Posterior cingulate gyrus (tissue), 11 donors: ENCODE measurements at regions not wholly inside any gene's neighbourhood (a gene's known extent, or its start where the extent isn't known, plus 50 kb on each side); places are given as distances from the start of the nearest gene placed in this dataset.
"Not testable (repeated sequence)": the region's sequence is repeated elsewhere in the genome, so short reads cannot be mapped to it uniquely, and the experiment has no call there.

Experiments
- DNase-seq, 10 donors: peaks; one replicate each; pipeline versions ENCODE4 v3.0.0 to v3.0.0-alpha.2; 2020 to 2021; ENCODE audit warnings: mixed read lengths in 3 of 10
- intact Hi-C: fragments of 100-400 bp; cut with DNase I; formaldehyde crosslinking; loops from one replicate; pipeline ENCODE4 v1.15.1; 2023

DNA sequence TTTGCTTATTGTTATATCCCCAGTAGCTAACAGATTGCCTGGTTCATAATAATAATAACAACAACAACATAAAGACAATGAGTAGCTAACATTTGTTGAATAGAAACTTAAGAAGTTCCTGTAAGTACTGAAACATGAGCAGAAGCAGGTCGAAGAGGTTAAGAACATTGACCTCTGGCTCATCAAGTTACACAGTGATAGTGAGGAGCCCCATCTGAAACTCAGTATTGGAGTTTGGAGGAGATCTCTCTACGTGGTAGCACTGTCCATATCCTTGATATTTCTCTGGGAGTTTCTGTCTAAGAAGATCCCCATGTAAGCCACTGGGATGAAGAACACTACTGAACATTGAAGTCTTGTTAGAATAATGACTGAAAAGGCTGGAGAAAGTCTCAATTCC lies 600.4 kb downstream of the RFPL4B start:
- DNase-seq, result no peak
- intact Hi-C loops, result no loop called here

DNA sequence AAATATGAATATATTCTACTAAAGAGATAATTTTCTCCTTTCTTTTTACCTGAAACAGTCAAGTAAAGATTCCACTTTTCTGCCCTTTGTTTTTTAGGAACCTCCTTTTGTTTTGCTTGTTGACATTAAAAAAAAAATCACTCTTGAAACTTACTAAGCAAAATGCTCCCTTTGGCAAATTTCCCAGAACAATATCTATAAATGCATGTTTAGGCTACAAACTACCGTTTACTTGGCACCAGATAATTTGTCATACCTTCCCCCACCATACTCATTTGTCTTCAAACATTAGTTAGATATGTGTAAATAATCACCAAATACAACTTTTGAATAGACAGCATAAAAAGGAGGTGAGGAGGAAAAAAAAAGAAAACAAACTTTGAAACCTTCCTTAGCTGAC lies 604.7 kb downstream of the RFPL4B start:
- intact Hi-C loops, result no loop called here
- DNase-seq, result no peak

DNA sequence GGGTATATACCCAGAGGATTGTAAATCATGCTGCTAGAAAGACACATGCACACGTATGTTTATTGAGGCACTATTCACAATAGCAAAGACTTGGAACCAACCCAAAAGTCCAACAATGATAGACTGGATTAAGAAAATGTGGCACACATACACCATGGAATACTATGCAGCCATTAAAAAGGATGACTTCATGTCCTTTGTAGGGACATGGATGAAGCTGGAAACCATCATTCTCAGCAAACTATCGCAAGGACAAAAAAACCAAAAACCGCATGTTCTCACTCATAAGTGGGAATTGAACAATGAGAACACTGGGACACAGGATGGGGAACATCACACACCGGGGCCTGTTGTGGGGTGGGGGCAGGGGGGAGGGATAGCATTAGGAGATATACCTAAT lies 608.6 kb downstream of the RFPL4B start:
- DNase-seq, intact Hi-C loops: not testable (repeated sequence)

DNA sequence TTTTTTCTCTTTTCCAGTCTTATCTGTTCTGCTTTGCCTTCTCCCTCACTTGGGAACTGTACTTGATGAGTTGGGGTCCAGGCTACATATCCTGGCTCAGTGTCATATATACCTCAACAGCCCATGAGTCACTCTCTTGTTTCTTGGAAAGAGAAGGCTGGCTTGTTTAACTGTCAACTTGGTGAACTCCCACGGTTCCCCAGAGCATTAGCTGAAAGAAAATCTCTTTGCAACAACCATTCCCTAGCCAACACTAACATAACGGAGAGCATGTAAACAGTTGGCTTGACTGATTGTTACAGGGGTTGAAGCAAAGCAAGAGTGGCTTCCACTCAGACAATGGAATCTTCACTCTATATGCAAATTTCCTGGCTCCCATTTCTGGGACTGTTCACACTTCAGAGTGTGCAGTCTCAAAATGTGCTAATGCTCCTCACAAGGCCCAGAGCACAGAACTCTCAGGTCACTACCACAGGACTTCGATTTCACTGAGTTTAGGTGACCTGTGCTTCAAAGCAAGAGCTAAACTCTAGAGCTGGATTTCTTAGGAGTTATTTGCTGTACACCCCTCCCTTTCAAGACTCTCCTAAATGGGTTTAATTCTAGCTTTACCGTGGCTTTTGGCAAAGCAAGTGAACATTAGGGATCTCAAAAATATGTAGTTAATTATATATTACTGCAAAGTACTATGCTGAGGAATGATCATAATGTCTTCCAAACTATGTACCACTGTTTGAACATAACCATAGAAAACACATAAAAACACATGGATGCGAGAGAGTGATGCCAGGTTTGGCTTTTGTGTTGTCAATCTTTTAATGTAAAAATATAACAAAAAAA lies 609.8 kb downstream of the RFPL4B start:
- intact Hi-C loops, result no loop called here
- DNase-seq, result no peak

DNA sequence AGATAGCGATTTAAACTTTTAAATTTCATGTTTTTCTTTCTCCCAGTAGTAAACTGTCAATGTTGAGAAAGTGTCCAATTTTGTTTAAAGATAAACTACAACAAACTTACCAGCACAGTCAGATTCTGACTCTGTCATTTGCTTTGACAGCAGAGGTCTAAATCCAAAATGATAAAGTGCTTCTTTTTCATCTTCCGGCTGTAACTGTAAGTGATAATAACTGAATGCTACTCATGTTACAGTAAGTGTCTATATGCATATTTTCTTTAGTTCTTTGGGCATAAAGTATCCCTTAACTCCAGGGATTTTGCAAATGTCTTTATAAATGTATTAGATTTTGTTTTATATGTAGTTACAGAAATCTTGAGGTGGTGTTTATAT lies 610.4 kb downstream of the RFPL4B start:
- DNase-seq, result no peak
- intact Hi-C loops, result no loop called here

DNA sequence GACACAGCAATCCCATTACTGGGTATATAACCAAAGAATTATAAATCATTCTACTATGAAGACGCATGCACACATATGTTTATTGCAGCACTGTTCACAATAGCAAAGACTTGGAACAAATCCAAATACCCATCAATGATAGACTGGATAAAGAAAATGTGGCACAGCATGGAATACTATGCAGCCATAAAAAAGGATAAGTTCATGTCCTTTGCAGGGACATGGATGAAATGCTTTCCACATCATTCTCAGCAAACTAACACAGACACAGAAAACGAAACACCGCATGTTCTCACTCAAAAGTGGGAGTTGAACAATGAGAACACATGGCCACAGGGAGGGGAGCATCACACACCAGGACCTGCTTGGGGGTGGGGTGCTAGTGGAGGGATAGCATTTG lies 613.0 kb downstream of the RFPL4B start:
- DNase-seq, intact Hi-C loops: not testable (repeated sequence)

DNA sequence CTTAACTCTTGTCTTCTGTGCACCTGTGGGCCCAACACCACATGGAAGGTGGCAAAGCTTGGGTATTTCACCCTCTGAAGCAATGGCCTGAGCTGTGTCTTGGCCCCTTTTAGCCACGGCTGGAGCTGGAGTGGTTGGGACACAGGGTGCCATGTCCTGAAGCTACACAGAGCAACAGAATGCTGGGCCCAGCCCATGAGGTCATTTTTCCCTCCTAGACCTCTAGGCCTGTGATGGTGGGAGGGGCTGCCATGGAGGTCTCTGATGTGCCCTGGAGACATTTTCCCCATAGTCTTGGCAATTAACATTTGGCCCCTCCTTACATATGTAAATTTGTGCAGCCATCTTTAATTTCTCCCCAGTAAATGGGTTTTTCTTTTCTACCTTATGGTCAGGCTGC lies 620.8 kb downstream of the RFPL4B start:
- intact Hi-C loops, result no loop called here

DNA sequence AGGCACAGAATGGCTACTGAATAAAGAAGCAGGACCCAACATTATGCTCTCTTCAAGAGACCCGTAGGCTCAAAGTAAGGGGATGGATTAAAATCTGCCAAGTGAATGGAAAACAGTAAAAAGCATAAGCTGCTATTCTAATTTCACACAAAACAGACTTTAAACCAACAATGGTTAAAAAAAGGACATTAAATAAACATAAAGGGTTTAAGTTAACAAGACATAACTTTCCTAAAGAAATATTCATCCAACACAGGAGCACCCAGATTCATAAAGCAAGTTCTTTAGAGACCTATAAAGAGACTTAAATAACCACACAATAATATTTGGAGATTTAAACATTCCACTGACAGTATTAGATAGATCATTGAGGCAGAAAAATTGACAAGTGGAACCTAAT lies 624.5 kb downstream of the RFPL4B start:
- intact Hi-C loops, result no loop called here
- no peak for DNase-seq

More for the DNA sequence above, 620.8 kb downstream of the RFPL4B start:
- peak in 1 of 10 donors; percentile 65 for DNase-seq

DNA sequence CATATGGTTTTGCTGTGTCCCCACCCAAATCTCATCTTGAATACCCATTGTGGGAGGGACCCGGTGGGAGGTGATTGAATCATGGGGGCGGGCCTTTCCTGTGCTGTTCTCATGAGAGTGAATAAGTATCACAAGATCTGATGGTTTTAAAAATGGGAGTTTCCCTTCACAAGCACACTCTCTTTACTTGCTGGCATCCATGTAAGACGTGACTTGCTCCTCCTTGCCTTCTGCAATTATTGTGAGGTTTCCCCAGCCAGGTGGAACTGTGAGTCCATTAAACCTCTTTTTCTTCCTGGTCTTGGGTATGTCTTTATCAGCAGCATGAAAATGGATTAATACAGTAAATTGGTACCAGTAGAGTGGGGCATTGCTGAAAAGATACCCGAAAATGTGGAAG lies 627.8 kb downstream of the RFPL4B start:
- DNase-seq, intact Hi-C loops: not testable (repeated sequence)

DNA sequence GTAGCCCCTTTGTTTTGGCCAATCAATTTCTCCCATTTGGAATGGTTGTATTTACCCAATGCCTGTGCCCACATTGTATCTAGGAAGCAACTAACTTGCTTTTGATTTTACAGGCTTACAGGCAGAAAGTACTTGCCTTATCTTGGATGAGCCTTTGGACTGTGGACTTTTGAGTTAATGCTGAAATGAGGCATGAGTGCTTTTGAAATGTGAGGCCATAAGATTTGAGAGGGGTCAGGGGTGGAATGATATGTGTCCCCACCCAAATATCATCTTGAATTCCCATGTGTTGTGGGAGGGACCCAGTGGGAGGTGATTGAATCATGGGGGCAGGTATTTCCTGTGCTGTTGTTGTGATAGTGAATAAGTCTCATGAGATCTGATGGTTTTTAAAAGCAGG lies 629.4 kb downstream of the RFPL4B start:
- DNase-seq, intact Hi-C loops: not testable (repeated sequence)

DNA sequence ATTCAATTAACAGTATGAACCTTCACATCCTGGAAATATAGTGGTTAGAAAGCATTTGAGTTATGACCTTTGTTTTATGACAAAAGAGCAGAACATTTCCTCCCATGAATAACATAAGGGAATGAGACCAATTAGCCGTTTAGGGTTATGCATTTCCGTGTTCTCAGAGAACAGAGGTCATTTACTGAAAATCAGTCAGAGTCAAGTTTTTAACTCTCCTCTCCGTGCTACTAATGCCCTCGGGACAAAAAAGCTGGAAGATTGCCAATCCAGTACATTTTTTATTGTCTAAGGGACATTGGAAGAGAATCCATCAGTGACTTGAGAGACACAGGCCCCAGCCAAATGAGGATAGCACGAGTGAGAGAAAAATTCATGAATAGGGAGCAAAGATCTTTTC lies 632.7 kb downstream of the RFPL4B start:
- no peak for DNase-seq
- intact Hi-C loops, result no loop called here

DNA sequence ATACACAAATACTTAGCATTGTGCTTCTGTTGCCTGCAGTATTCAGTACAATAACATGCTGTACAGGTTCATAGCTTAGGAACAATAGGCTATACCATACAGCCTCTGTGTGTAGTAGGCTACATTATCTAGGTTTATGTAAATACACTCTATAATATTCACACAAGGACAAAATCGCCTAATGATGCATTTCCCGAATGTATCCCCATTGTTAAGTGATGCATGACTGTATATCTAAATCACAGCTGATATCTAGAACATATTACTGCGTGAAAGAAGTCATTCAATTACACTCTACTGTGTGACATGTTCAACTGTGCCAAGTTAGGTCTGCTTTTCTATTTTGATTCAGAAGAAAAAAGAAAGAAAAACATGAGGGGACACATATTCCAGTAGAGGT lies 633.5 kb downstream of the RFPL4B start:
- intact Hi-C loops, result no loop called here

DNA sequence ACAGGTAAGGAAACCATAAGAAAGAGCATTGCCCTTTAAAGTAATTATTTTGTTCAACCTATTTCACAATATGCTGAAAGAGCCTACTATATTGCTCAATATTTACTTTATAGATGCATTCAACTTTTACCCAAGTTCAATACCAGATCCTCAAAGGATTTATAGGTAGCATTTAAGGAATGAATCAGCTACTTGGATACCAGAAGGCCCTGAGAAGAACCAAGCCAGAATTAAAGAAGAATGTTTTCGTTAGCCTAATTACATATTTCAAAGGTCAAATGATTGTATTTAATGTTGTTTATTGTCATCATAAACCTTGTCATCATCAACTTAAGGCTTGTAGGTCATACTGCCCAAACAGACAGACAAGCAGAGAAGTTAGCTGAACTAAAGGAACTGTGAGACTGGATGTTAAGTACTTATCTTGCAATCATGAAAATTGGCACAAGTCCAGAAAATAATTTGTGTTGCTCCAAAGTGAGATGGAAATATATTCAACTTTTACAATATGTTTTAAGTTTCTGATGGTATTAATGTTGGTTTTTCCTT lies 636.7 kb downstream of the RFPL4B start:
- intact Hi-C loops, result no loop called here
- no peak for DNase-seq

More for the DNA sequence above, 633.5 kb downstream of the RFPL4B start:
- DNase-seq, result no peak

DNA sequence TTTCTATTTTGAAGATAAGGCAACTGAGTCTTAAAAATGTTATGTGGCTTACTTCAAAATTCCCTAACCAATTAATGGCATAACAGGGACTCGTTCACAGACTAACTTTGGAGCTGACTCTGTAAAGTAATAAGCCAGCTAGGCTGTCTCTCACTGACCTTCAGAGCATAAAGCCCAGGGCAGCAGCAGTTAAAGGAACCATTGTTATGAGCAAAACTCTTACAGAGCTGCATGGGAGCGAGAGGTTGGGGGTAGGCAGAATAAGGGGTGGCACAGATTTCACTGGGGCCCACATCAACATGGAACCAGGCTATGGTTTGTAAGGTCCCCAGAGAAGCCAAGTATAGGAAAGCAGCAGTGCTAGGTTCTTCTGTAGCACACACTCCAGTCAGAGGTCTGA lies 637.8 kb downstream of the RFPL4B start:
- intact Hi-C loops, result no loop called here

DNA sequence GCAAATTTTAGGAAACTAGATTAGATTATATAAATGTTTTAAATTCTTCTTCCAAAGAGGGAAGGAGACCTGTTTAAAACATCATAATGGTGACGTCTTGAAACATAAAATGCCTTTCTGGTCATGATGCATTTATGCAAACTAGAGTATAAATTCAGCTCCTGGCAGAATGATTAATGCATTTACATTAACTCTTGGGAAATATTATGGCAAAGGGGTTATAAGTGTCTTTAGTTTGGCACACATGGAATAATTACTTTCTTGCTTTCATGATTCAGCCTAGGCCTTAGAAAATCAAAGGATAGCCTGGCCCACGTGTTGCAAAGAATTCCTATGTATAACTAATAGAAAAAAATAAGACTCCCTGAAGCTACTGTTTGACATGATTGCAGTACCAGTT lies 639.2 kb downstream of the RFPL4B start:
- intact Hi-C loops, result no loop called here
- DNase-seq, result no peak

More for the DNA sequence above, 637.8 kb downstream of the RFPL4B start:
- no peak for DNase-seq

DNA sequence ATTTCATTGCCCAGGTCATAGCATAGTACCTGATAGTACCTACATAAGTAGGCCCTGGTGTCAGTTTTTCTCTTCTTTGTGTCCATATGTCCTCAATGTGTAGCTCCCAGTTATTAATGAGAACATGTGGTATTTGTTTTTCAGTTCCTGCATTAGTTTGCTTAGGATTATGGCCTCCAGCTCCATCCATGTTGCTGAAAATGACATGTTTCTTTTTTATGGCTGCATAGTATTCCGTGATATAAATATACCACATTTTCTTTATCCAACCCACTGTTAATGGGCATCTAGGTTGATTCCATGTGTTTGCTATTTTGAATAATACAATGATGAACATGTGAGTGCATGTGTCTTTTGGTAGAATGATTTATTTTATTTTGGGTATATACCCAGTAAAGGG lies 641.6 kb downstream of the RFPL4B start:
- no peak for DNase-seq
- intact Hi-C loops, result no loop called here

DNA sequence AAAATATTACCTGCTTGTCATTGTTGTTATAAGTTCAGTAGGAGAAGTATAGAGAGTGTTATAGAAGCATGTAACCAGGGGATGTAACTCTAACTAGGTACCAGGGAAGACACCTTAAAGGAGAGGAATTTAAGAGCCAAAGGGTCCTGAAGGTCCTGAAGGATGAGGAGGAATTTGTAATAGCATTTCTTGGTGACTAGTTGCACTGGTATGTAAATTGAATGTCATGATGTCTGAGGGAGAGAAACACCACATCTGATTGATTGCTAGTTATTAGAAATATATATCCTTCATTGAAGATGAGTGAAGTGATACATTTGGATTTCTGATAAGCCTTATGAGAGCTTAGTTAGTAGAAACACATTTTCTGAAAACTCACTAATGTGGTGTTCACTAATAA lies 643.8 kb downstream of the RFPL4B start:
- no peak for DNase-seq
- intact Hi-C loops, result no loop called here

DNA sequence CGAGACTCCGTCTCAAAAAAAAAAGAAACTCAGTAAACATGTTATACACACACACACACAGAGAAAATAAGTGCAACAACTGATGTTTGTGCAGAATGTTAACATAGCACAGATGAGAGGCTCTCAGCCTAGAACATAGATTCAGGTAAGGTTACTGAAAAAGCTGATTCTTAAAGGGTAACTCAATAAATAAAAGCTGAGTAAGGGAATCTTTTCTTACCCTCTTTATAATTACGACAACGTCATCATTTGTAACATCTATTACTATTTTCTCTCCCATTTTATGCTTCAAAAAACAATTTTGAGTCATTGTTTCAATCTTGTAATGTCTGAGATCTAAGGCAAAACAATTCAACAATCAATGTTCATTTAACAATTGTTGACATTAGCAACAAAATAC lies 644.8 kb downstream of the RFPL4B start:
- intact Hi-C loops, result no loop called here
- DNase-seq, result no peak

DNA sequence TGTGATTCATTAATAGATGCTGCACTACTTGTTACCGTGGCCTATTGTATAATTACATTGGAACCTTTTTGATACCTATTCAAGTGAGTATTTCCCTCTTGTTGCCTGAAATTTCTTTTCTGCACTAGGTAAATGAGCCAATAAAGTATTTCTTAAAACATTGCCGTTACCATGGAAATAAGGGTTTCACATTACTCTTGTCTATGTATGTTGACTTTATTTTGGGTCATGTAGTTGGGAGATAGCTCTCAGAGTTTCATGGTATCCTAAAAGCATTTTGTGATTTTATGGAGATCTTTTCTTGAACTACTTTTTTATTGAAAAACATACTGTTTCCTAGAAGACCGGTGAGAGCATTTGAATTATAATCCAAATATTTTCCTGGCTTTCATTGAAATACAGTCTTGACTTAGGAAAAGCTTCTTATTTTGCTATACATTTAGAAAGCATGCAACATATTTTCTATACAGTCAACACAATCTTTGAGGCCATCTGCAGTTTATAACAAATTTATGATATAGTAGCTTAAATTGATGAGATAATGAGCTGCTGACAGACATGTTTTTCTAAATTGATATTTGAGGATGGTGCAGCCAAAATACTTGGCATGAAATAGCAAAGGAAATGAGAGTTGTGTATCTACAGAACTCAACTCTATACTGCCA lies 650.4 kb downstream of the RFPL4B start:
- DNase-seq, result no peak
- intact Hi-C loops, result no loop called here

DNA sequence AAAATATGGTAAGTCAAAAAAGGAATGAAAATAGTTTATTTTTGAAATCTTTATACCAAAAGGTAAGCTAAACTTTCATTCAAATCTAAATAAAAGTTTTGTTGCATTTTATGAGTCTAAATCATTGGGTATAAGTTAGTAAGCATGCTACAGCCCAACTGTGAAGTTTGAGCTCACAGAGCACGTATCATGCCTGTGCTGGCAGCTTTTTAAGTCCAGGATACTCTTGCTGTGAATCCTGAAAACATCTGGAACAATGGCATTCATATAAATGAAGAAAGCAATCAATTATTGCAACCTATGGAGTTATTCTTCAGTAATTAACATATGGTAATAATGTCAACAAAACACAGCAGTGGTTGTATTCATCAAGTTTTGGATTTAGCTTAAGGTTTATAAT lies 656.9 kb downstream of the RFPL4B start:
- DNase-seq, result no peak

DNA sequence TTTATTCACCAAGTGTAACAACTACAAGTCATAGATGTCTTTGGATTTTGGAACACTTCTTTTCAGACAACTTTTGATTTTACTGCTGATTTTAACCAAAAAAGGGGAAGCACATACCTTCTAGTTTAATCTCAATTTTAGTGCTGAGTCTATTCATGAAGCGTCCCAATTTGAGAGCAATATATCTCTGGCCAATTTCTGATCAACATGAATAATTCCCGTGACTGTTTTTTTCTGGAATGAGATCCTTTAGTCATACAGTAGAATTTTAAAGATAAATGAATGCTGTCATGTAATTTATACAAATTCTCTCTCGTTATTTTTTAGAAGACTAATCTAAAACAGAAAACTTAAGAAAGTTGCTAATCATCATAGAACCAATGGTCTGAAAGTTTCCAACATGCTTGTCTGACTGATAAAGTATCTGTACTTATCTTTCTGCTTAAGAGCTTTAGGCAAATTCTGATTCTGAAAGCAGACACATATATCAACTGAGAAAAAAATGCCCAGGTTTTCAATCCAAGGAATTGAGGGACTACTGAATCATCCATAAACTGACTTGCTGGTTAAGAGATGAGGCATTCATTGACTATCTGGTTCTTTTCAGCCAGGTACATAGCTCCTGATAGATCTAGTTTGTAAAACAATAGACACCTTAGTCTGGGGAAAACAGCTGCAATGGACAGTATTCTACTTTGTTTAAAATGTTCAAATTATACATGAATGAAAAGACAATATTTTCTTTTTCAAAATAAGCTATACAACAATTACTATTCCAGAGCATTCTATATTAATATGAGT lies 657.5 kb downstream of the RFPL4B start:
- intact Hi-C loops, result no loop called here
- no peak for DNase-seq

More for the DNA sequence above, 656.9 kb downstream of the RFPL4B start:
- intact Hi-C loops, result no loop called here
